Activated CD4-positive, alpha-beta T cell treated with anti-CD3 and anti-CD28 coated beads for 48 hours (primary cell): ENCODE measurements at regions not wholly inside any gene's neighbourhood (a gene's known extent, or its start where the extent isn't known, plus 50 kb on each side); places are given as distances from the start of the nearest gene placed in this dataset.

Experiments
- DNase-seq: peaks from one replicate; pipeline ENCODE4 v3.0.0-alpha.2; 2020

DNA sequence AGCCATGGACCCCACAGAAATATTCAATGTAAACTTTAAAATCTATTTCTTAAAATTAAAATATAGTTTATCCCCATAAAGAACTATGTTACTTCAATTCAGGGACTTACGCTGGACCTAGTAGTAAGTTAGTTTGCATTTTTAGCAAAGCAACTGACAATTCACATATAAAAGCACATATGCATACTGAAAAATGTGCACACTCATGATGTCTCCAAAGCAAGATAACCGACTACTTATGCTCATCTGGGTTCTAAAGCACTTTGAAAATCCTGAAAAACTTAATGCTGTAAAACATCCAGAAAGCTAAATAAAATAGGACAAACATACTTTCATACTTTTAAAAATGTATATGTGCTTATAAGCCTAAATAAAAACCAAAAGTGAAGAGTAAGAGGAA lies 264.4 kb upstream of the GAS1 start:
- no peak for DNase-seq

DNA sequence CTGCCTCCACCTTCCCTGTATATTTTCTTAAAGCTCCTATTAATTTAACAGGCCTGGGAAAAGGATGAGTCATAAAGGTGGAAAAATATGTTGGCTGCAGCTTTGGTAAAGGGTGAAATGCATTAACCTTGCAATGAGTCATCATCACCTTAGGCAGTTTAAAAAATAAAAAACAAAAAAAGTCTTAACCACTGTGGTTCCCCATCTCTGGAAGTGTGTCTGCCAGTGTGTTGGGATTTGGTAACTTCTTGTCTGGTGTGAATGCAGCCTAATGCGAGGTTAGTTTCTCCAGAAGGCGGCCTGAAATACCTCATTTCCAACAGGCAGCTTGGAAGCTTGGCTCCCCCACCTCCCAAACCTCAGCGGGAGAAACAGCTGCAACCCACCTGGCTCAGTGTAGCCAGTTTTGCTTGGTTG lies 265.3 kb upstream of the GAS1 start:
- no peak for DNase-seq

DNA sequence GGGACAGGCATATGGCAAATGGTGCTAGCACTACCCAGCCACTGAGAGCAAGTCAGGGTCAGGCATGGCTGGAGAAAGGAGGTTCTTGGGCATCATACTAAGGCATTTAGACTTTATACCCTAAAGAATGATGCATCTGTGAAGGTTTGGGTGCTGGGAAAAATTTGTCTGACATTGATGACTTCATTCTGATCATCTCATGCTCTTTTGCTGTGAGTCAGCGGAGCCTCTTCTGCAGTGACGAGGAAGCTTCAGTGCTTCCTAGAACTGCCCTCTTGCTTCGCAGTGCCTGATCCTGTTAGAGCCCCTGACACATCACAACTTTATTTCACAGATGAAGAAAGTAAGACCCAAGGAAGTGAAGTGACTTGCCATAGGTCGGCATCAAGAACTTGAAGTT lies 266.6 kb upstream of the GAS1 start:
- no peak for DNase-seq

DNA sequence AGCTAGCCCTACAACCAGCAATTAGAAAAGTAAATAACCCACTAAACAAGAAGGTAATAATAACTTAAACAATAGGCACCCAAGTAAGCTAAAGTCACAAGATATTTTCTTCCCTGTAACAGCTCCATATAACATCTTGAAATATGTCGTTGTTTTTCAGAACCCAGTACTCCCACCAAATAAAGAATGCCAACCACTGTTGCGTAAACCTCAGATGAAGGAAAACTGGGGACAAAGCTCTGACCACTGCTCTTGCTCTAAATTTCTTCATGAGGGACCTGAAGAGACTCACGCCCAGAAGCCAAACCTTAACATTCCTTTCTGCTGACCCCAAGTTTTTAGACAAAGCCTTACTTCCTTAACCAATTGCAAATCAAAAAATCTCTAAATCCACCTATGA lies 267.7 kb upstream of the GAS1 start:
- DNase-seq = no peak

DNA sequence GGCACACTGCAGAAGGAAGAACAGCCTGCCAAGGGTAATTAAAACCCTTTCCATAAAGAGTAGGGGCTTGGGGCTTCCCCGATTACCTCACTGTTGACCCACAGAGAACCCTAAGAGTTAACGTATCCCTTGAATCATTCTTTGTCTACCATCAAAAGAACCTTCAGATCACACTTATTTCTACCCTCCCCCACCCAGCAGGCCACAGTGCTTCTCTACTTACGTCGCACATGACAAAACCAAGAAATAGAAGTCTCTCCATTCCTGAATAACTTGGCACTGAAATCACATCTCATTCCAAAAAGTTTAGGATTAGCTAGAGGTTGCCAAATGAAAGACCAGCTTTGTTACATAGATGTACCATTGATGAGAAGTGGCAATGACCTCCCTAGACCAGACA lies 268.7 kb upstream of the GAS1 start:
- DNase-seq = no peak

DNA sequence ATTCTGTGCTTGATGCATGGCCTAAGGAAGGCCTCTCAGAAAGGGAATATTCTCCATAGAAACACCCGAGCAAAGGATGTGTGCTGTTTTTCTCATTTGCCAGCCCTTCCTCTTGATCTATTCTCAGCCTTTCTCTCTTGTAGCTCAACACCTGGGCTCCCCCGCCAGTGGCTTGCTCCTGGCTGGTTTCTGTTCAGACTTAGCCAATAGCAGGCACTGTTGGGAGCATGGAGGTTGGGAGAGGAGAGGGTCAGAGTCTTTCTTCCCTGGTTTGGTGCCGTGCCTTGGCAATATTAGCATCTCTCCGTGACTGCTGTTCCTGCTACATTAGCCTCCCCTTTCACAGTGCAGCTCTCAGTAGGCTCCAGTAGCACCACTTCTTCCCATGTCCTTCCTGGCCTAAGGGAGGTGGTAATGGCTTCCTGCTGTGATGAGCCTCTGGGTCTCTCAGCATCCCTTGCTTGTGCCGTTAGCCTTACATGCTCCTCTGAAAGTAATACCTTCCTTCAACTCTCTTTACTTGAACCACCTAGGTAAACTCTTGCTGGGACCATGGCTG lies 269.7 kb upstream of the GAS1 start:
- DNase-seq = no peak

DNA sequence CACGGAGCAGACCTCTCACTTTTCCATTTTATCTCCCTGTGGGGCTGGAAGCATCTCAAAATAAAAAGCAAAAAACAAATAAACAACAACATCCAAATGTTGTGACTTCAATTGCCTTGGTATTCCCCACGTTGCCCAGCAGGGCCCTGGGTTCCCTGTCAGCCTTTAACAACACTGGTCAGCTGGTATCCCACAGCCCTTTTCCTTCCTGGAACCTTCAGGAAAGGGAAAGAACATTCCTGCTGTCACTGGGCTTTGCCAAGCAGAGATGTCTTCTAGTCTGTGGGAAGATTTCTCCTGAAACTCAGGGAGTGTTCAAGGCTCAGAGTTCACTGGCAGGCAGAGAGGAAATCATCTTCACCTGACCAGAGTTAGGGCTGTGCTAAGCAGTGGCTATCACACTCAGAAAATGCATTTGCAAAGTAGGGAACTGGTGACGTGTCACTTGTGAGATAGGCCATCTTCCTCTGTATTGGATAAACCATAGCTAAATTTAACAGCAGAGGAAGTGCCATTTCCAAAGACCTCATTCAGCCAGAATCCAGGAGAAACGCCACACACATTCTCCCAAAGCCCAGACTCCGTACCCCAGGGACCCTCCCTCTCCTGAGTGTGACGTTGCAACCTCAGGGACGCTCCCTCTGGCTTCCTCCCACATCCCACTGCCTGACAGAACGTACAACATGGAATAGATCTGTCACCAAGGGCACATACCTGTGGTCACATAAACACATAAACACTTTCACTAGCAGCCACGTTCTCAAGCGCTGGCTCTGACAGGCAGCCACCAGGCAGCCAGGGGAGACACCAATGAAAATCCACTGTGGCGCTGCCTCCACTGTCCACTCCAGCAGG lies 274.0 kb upstream of the DAPK1 start:
- DNase-seq = no peak

DNA sequence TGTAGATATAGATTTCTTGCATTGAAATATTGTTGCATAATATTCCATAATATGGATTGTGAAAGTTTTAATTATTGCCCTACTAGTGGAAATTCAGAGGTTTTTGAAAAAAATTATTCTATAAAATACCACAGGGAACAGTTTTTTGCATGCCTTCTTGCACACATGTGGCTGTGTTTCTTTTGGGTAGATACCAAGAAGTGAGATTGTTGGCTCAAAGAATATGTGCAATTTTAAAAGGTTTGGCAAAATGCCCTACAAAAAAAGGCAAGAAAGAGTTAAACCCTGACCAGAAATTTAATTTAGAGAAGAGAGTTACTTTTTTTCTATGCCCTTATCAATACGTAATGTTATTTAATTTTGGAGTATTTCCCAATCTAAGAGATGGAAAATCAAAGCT lies 270.8 kb upstream of the DAPK1 start:
- DNase-seq = no peak

DNA sequence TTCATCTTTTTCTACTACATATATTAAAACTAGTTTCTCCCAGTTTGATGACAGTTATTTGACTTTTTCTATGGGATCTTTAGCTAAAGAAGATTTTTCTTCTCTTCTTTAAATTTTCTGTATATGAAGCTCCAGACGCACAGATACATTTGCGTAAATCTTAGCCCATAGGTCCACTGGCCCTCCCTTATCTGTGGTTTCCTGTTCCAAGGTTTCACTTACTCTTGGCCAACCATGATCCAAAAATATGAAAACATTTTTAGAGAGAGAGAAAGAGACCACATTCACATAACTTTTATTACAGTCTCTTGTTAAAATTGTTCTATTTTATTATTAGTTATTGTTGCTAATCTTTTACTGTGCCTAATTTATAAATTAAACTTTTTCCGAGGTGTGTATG lies 270.2 kb upstream of the DAPK1 start:
- no peak for DNase-seq

DNA sequence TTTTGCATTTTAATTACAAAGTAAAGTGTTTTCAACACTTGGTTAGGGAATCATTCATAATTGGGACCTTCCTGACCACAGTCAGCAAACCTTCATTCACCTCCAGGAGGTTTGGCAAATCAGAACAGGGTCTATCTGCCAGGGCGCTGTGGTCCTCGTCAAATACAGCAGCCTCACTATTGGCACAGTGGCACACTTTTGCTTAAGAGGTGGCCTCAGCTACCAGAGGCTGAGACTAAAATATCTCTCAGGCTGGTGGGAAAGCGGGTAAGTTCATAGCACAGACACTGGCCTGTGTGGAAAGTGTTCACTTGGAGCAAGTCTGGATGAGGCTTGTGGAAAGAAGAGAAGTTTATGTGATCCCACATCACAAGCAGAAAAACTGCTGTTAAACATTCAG lies 268.6 kb upstream of the DAPK1 start:
- DNase-seq = no peak

DNA sequence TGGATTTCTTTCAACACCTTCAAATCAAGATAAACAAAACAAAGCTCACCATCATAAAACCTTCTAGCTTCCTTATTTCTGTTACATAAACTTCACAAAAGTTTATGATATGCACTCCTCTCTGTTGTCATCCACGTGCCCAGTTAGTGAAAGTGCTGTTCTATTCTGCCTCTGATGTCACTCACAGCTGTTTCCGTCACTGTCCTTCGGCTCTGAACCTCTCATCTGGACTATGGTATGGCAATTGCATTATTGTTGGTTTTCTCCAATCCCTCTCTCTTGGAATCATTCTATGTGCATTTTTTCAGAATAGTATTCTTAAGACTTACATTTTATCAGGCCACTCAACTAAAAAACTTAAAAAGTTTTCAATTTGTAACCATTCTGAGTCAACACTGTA lies 264.2 kb upstream of the DAPK1 start:
- no peak for DNase-seq

DNA sequence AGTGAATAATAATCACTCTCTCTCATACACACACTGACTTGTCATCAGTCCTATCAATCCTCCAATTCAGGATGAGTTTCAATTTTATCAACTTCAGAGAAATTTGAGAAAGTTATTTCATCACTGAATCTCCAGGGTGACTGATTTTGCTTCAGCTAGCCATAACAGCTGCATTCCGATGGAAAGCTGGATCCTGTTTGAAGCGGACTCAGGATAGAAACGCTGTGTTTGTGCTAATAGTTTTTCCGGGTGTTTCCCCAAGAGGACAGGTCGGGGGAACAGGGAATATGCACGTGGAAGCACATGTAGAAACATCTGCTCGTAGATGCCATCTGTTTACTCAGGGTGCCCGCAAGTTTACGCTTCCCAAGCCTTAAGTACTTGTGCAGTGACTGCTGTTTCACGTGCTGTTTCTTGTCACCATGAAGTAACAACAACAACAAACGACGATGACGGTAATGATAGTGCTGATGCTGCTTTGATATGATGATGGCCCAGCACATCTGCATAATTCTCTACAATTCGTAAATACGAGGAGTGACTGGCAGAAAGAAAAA lies 263.7 kb upstream of the DAPK1 start:
- no peak for DNase-seq

DNA sequence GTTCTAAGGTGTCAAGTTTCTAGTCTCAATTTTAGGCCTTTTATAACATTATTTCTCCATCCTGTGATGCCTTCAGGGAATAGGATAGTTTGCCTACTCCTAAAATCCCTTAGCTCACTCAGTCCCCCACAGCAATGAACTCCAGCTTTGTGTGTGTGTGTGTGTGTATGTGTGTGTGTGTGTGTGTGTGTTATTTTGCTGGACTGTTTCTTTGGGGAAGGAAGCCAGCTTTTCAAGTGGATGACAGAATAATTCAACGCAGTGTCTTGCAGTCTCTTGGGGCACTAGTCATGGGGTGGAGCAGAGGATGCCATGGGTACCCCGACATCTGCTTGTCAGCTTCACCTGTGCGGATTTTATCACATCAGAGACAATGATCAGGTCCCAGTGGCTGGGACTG lies 262.8 kb upstream of the DAPK1 start:
- DNase-seq = no peak

DNA sequence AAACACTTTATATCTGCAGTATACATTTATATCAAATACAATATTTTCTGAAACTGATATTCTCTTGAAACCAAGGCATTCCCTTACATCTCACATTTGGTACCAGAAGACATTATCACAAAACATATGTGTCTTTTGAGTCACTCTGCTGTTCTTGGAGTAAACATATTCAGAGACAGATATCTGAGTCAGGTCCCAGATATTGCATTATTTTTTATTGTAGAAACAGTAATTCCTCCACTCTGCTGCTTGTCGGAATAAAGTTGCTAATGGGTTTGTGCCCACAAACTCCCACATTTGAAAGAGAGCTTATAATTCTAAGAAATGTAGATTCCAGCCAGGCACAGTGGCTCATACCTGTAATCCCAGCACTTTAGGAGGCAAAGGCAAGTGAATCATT lies 261.1 kb upstream of the DAPK1 start:
- no peak for DNase-seq

DNA sequence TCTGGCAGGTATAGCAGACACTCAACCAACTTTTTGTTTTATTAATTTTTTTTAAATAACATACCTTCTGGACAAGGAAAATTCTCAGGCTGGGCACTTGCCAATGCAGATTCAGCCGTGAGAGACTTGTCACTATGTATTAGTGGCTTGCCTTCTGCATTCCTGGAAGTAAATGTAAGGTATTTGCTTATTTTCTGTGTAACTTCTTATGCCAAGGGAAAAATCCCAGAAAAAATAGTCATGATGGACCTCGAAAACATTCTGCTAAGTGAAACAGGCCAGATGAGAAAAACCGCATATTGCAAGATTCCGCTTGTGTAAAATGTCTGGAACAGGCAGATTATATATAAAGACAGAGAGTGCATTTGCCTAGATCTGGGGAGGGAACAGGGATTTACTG lies 260.3 kb upstream of the DAPK1 start:
- DNase-seq = no peak

DNA sequence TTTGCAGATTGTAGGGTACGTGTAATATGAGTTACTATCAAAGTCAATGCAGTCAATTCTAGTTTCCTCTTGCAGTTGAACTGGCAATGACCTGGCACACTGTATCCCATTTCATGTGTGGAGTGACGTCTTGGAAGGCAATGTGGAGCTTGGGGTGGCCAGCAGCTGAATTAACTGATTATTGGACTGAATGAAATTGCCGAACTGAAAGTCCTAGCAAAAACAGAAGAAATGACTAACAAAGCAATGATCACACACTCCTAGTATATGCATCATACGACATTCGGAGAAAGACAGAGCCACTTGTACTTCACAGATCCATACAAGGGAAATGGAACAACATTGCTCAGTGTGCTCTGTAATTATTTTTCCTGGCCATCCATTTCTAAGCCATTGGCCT lies 259.1 kb upstream of the DAPK1 start:
- DNase-seq = no peak

DNA sequence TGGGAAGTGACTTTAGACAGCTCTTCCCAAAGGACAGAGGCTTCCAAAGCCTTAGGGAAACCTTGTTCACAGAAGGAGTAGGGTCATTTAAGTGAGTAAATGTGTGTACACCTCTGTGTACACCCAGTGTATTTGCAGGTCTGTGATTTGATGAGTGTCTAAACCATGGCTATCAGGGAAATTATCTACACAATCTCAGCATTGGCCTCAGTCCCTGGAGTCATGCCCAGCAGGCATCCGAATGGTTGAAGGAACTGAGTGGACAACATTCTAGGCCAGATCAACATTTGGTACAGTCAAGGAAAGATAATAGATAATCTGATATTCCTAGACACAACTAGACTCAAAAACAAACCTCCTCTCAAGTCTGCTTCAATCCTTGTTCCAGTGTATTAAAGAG lies 258.4 kb upstream of the DAPK1 start:
- DNase-seq = no peak

DNA sequence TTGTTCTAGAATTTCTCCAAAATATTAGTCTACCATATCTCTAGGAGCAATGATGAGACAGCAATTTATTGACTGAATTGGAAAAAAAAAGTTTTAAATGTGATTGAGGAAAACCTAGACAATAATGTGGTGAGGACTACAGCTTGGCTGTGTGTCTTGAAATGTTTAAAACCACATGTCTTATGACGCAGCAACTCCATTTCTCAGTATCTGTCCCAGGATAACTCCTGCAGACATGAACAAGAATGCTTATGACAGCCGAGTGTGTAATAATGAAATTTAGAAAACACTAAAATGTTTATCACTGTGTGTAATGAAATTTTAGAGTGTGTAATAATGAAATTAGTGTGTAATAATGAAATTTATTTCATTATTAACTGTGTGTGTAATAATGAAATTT lies 254.1 kb upstream of the DAPK1 start:
- DNase-seq = no peak

DNA sequence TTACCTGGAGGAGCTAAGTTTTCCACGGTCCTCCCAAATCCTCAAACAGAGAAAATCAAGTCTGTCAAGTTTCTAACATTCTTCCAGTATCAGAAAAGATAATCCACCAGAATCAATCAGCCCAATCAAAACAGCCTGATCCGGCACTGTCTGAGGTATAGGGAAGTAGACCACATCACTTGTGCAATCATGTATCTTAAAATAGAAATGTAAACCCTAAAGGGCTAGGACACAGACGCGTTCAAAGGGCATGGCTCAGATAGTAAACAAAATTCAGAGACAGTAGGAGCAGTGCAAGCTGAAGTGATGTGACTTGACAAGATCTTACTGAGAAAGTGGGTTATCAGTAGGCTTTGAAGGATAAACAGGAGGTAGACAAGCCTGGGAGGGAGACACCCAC lies 252.4 kb upstream of the DAPK1 start:
- DNase-seq = no peak

DNA sequence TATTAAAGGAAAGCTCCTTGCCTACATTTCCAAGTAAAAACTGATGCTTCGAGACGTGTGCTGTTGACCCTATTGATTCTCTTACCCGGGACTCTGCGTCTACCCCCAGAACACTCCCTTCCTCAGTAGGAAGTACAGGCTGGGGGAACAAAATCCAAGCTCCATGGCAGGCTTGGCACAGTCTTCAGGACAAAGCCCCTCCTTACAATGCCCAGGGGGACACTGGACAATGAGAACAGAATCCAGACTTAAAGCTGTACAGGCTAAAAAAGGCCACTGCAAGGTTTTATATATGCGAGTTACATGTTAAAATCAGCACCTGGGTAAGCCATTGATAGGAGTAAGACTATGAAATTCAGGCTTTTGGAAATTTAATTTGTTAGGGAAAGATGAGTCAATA lies 250.6 kb upstream of the DAPK1 start:
- DNase-seq = no peak

DNA sequence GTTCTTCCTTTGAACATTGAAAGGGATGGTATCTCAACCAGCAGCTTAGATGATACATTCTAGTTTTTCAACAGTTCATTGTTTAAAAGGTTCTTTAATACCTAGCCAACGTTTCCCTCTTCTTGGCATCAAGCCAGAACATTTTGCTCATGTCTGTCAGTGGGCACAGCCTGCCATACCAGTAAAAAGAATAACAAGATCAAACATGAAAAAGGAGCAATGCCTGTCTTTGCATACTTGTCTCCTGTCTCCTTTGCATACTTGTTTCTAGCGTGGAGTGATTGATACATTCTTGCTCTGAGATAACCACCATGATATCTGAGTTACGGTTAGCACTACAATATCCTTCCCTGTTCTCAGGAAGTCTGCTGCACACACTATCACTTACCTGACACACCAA lies 248.6 kb upstream of the DAPK1 start:
- no peak for DNase-seq

DNA sequence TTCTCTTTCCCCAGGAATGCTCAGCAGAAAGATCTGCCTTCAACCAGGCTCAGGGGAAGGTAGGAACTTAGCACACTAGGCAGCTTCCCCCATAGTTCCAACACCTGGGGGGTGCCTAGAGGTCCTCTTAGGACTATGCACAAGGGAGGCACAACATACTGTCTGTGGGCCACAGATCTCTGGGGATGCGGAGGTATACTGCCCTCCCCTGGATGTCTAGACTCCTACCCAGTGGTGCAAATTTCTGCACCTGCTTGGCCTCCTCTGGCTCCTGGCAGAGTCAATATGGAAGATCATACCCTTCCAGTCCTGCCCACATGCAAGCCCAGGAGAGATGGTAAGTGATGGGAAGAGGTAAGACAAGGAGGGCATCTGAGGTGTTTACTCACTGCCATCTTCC lies 247.5 kb upstream of the DAPK1 start:
- DNase-seq = no peak

DNA sequence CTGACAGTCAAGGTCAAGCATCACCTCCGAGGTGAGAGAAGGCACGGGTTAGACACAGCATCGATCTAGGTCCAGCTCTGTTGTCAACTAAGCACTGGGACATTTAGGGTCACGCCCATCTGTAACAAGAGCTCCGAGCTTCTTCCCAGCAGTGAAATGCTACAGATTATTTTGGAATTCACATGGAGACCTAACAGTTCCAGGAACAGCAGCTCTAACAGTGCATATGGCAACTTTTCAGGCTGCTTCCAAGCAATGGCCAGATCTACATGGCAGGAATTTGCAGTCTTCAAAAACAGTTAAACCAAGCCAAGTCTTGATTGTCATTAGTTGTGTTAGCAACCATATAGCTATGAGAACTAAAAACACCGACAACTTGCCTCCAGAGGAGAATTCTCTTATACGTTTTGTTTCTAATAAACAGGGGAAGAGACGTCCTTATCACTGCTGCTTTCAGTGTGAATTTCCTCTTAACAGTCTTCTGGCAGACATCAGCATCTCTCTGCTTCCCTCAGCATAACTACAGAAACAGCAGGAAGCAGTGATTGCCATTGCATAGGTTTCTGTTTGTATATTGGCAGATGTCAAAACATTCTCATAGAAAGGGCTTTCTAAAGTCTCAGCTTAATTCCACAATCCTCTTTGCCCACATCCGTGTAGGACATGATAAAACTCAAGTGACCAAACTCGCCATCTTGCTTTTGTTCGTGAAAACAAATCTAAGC lies 242.1 kb upstream of the DAPK1 start:
- no peak for DNase-seq

DNA sequence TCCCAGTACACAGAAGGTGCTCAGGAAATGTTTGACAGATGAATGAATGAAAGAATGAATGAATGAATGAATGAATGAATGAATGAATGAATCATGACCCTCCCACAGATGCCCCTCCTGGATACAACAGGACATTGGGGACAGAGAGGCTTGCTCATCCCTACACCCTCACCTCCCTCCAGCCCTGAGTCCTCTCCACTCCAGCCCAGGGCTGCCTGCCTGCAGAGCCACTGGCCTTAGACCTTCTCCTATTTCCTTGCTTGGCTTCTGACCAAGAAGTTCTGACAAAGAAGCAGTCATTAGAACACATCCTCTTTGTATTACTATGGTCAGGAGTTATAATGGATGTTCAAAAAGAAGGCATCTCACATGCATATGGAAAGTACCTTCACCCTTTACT lies 240.7 kb upstream of the DAPK1 start:
- no peak for DNase-seq
